ENCODE measurements at regions not wholly inside any gene's neighbourhood (a gene's known extent, or its start where the extent isn't known, plus 50 kb on each side); places are given as distances from the start of the nearest gene placed in this dataset.

DNA sequence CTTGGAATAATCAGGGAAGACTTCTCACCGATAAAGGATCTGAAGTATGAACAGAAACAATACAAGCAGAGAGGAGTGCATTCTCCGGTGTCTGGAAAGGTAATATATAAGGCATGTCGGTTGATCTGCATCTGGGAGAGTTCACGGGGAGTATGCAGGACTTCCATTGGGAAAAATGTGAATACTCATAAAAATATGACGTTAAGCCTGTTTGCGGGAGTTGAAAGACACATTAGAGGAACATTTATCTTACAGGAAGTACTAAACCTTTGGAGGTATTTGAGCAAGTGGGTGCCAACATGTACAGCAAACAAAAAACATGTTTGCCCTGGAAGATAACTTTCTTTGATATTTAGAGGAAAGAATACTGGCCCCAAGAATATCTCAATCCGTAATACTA, 286.8 kb downstream of the SLITRK6 start:
- TF ChIP-seq, protein P1, sequence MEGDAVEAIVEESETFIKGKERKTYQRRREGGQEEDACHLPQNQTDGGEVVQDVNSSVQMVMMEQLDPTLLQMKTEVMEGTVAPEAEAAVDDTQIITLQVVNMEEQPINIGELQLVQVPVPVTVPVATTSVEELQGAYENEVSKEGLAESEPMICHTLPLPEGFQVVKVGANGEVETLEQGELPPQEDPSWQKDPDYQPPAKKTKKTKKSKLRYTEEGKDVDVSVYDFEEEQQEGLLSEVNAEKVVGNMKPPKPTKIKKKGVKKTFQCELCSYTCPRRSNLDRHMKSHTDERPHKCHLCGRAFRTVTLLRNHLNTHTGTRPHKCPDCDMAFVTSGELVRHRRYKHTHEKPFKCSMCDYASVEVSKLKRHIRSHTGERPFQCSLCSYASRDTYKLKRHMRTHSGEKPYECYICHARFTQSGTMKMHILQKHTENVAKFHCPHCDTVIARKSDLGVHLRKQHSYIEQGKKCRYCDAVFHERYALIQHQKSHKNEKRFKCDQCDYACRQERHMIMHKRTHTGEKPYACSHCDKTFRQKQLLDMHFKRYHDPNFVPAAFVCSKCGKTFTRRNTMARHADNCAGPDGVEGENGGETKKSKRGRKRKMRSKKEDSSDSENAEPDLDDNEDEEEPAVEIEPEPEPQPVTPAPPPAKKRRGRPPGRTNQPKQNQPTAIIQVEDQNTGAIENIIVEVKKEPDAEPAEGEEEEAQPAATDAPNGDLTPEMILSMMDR (IDR thresholded peaks at IDR 0.05): no peak
- DNase-seq (no peak), ATAC-seq (ENCODE audit: low read depth) (no peak)
- Mint-ChIP-seq H3K27ac (no peak overlapping the region), H3K36me3 (ENCODE audit: low read depth) (no peaks in the 10 kb centered on the region), H3K4me1 (no peaks in the 10 kb centered on the region), H3K9me3 (peaks cover 4% of the 10 kb centered on the region), H3K4me3 (no peak overlapping the region), H3K27me3 (no peaks in the 10 kb centered on the region)
- ChIA-PET CTCF (no interaction called here), POLR2A (no interaction called here)
- intact Hi-C loops (cut with micrococcal nuclease): no loop called here

DNA sequence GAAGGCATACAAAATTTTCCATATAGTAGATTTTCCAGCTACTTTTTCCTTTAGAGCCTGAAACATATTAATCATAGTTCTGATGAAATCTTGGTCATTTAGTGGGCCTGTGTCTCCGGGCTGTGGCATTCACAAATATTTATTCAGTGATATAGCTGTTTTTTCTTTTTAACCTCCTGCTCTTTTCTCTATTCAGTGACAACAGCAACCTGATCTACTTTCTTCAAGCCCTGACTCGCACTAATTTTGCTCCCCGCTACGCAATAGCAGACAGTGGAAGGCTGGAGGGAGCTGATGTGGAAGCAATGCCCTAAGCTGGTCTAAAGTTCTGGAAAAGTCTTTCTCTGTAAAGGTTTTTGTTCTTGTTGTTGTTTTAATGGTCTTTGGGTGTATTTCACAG, 289.7 kb downstream of the SLITRK6 start:
- Mint-ChIP-seq H3K4me1 (no peaks in the 10 kb centered on the region), H3K36me3 (ENCODE audit: low read depth) (no peaks in the 10 kb centered on the region), H3K4me3 (no peak overlapping the region), H3K27me3 (no peaks in the 10 kb centered on the region), H3K9me3 (no peaks in the 10 kb centered on the region), H3K27ac (no peak overlapping the region)
- DNase-seq (no peak), ATAC-seq (ENCODE audit: low read depth) (no peak)
- POLR2A ChIA-PET: no interaction called here
- CTCF ChIA-PET: no interaction called here
- intact Hi-C loops (cut with micrococcal nuclease): no loop called here
- TF ChIP-seq, protein P1 (IDR thresholded peaks at IDR 0.05): no peak

DNA sequence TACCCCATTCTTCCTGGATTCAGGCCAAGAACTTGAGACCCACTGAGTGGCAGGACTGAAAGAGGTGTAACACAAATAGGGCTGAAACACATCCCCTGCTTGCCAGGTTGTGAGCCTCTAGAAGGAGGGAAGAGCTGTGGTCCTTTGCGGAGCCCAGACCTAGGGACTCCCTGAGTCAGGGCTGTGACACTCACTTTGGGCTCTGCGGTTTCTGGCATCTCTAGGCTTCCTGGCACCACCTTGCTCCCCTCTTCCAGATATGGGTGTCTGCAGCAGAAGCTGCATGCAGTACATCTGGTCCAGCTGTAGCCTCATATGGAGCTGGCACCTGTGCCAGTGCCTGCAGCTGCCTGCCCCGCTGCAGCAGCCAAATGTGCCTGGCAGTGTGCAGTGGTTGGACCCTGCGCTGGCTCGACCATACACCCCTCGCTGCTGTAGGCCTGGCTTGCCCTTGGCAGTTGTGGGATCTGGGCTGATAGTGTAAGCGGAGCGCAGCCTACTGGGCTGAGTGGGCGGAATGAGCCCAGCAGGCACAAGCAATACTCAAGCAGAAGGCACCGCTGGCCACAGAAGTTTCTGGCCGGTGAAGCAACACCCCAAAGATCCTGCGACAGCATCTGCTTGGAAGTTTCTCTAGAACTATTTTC, 290.4 kb downstream of the SLITRK6 start:
- H3K27ac Mint-ChIP-seq: no peak overlapping the region
- DNase-seq (no peak), ATAC-seq (ENCODE audit: low read depth) (no peak)
- no peaks in the 10 kb centered on the region for H3K4me1 Mint-ChIP-seq
- TF ChIP-seq, protein P1 (IDR thresholded peaks at IDR 0.05): no peak
- intact Hi-C loops (cut with micrococcal nuclease): no loop called here
- no peaks in the 10 kb centered on the region for H3K9me3 Mint-ChIP-seq
- ChIA-PET CTCF (no interaction called here), POLR2A (no interaction called here)
- H3K4me3 Mint-ChIP-seq: no peak overlapping the region
- H3K27me3 Mint-ChIP-seq: no peaks in the 10 kb centered on the region
- H3K36me3 Mint-ChIP-seq (ENCODE audit: low read depth): no peaks in the 10 kb centered on the region

DNA sequence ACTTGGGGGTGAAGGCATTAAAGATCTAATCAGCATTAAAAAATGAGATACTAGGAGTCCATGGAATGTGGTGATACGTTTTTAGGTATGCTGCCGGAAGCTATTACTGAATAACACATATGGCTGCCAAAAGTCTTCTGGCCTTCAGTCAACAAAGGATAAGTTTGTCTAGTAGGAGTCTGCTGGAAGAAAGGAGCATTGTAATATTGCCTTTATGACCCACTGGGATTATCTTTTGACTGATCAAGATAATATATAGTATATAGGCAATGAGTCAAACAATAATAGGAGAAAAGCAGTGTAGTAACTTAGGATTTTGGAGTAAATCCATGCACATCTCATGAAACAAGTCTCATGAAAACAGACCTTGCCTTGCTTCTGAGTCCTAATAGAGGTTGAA, 295.4 kb downstream of the SLITRK6 start:
- H3K9me3 Mint-ChIP-seq: peaks cover 5% of the 10 kb centered on the region
- CTCF ChIA-PET: no interaction called here
- no peaks in the 10 kb centered on the region for H3K4me1 Mint-ChIP-seq
- POLR2A ChIA-PET: no interaction called here
- DNase-seq (no peak), ATAC-seq (ENCODE audit: low read depth) (no peak)
- TF ChIP-seq, protein P1 (IDR thresholded peaks at IDR 0.05): no peak
- H3K4me3 Mint-ChIP-seq: no peak overlapping the region
- intact Hi-C loops (cut with micrococcal nuclease): no loop called here
- no peak overlapping the region for H3K27ac Mint-ChIP-seq
- no peaks in the 10 kb centered on the region for H3K36me3 Mint-ChIP-seq (ENCODE audit: low read depth)
- no peaks in the 10 kb centered on the region for H3K27me3 Mint-ChIP-seq

DNA sequence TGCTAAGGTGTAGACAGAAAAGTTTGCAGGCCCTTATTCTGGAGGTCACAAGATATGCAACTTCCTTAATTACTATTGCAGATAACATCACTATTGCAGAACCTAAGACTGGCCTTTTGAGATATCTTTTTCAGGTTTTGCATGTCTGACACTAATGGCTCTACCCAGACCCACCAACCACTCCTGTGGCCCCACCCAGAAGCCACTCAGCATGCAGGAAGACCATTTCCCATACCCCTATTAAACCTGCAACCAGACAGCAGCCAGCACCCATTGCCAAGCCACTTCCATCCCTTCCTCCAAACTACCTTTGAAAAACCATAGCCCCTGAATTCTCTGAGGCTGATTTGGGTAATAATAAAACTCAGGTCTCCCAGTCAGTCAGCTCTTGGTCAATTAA, 297.6 kb downstream of the SLITRK6 start:
- ATAC-seq (ENCODE audit: low read depth): no peak
- DNase-seq: no peak
- H3K4me3 Mint-ChIP-seq: no peak overlapping the region
- CTCF ChIA-PET: no interaction called here
- peaks cover 5% of the 10 kb centered on the region for H3K9me3 Mint-ChIP-seq
- POLR2A ChIA-PET: no interaction called here
- TF ChIP-seq, protein P1 (IDR thresholded peaks at IDR 0.05): no peak
- H3K4me1 Mint-ChIP-seq: no peaks in the 10 kb centered on the region
- intact Hi-C loops (cut with micrococcal nuclease): no loop called here
- H3K36me3 Mint-ChIP-seq (ENCODE audit: low read depth): no peaks in the 10 kb centered on the region
- H3K27ac Mint-ChIP-seq: no peak overlapping the region
- H3K27me3 Mint-ChIP-seq: no peaks in the 10 kb centered on the region

Data from activated B cell treated with CpG ODN at 0.5 μM for 24 hours (primary cell).